IPS-15b (cell line): ENCODE measurements at regions not wholly inside any gene's neighbourhood (a gene's known extent, or its start where the extent isn't known, plus 50 kb on each side); places are given as distances from the start of the nearest gene placed in this dataset.
"Not testable (repeated sequence)": the region's sequence is repeated elsewhere in the genome, so short reads cannot be mapped to it uniquely, and the experiment has no call there.

Experiments
- H3K27me3 ChIP-seq: one replicate; pipeline ENCODE4 v1.6.1; 2013; ENCODE audit warnings: low read length; ENCODE audit not compliant: control insufficient read depth, insufficient read depth
- H3K36me3 ChIP-seq: one replicate; pipeline ENCODE4 v1.6.1; 2013; ENCODE audit warnings: low read length; ENCODE audit not compliant: control insufficient read depth, insufficient read depth
- H3K4me1 ChIP-seq: one replicate; pipeline ENCODE4 v1.6.1; 2013; ENCODE audit warnings: mild to moderate bottlenecking, low read length; ENCODE audit not compliant: control insufficient read depth, insufficient read depth
- H3K4me3 ChIP-seq: one replicate; pipeline ENCODE4 v1.5.1; 2013; ENCODE audit warnings: low read depth, low read length
- H3K9ac ChIP-seq: one replicate; pipeline ENCODE4 v1.6.1; 2013; ENCODE audit warnings: low read depth, mild to moderate bottlenecking, low read length
- H3K9me3 ChIP-seq: one replicate; pipeline ENCODE4 v1.6.1; 2013; ENCODE audit warnings: mild to moderate bottlenecking, low read length; ENCODE audit not compliant: control insufficient read depth, insufficient read depth

- H3K9ac ChIP-seq: no peak overlapping the region
- H3K4me1 ChIP-seq: no peaks in the 10 kb centered on the region
- H3K4me3 ChIP-seq: no peak overlapping the region
- H3K36me3 ChIP-seq: no peaks in the 10 kb centered on the region
- H3K27me3 ChIP-seq: no peaks in the 10 kb centered on the region
- H3K9me3 ChIP-seq: no peaks in the 10 kb centered on the region
Measured at GRCh38 chr5:2829239-2829638, 77.8 kb upstream of the IRX2 start.

- Histone ChIP-seq H3K27me3 (no peaks in the 10 kb centered on the region), H3K9ac (no peak overlapping the region), H3K4me3 (no peak overlapping the region), H3K4me1 (no peaks in the 10 kb centered on the region), H3K36me3 (no peaks in the 10 kb centered on the region), H3K9me3 (no peaks in the 10 kb centered on the region)
Measured at GRCh38 chr5:2818936-2819335, 67.5 kb upstream of the IRX2 start.

GRCh38 chr5:2817031-2817603 is 65.6 kb upstream of the IRX2 start:
- H3K27me3 ChIP-seq: no peaks in the 10 kb centered on the region
- no peaks in the 10 kb centered on the region for H3K36me3 ChIP-seq
- no peak overlapping the region for H3K4me3 ChIP-seq
- no peaks in the 10 kb centered on the region for H3K9me3 ChIP-seq
- no peaks in the 10 kb centered on the region for H3K4me1 ChIP-seq
- no peak overlapping the region for H3K9ac ChIP-seq

- Histone ChIP-seq H3K27me3 (no peaks in the 10 kb centered on the region), H3K4me3 (no peak overlapping the region), H3K36me3 (no peaks in the 10 kb centered on the region), H3K4me1 (no peaks in the 10 kb centered on the region), H3K9me3 (no peaks in the 10 kb centered on the region), H3K9ac (no peak overlapping the region)
Measured at GRCh38 chr5:2813678-2814077, 62.2 kb upstream of the IRX2 start.

- Histone ChIP-seq H3K36me3 (no peaks in the 10 kb centered on the region), H3K4me3 (no peak overlapping the region), H3K27me3 (no peaks in the 10 kb centered on the region), H3K9me3 (no peaks in the 10 kb centered on the region), H3K4me1 (no peaks in the 10 kb centered on the region), H3K9ac (no peak overlapping the region)
Measured at GRCh38 chr5:2810644-2811043, 59.2 kb upstream of the IRX2 start.

- not testable (repeated sequence) for H3K36me3 ChIP-seq, H3K9me3 ChIP-seq, H3K4me1 ChIP-seq, H3K27me3 ChIP-seq, H3K4me3 ChIP-seq, H3K9ac ChIP-seq
Measured at GRCh38 chr5:2807244-2807643, 55.8 kb upstream of the IRX2 start.

- Histone ChIP-seq H3K9ac (no peak overlapping the region), H3K4me3 (no peak overlapping the region), H3K27me3 (no peaks in the 10 kb centered on the region), H3K36me3 (no peaks in the 10 kb centered on the region), H3K9me3 (no peaks in the 10 kb centered on the region), H3K4me1 (no peaks in the 10 kb centered on the region)
Measured at GRCh38 chr5:2806176-2806575, 54.7 kb upstream of the IRX2 start.

GRCh38 chr5:2805080-2805479 is 53.6 kb upstream of the IRX2 start:
- no peaks in the 10 kb centered on the region for H3K27me3 ChIP-seq
- no peak overlapping the region for H3K9ac ChIP-seq

GRCh38 chr5:2803751-2804150 is 52.3 kb upstream of the IRX2 start:
- H3K27me3 ChIP-seq: no peaks in the 10 kb centered on the region
- H3K9me3 ChIP-seq: no peaks in the 10 kb centered on the region
- H3K9ac ChIP-seq: no peak overlapping the region
- no peak overlapping the region for H3K4me3 ChIP-seq
- H3K36me3 ChIP-seq: no peaks in the 10 kb centered on the region
- no peaks in the 10 kb centered on the region for H3K4me1 ChIP-seq

More at GRCh38 chr5:2805080-2805479, 53.6 kb upstream of the IRX2 start:
- Histone ChIP-seq H3K4me3 (no peak overlapping the region), H3K4me1 (no peaks in the 10 kb centered on the region), H3K9me3 (no peaks in the 10 kb centered on the region), H3K36me3 (no peaks in the 10 kb centered on the region)

- Histone ChIP-seq H3K4me3 (no peak overlapping the region), H3K9ac (no peak overlapping the region), H3K27me3 (no peaks in the 10 kb centered on the region), H3K4me1 (no peaks in the 10 kb centered on the region), H3K36me3 (no peaks in the 10 kb centered on the region), H3K9me3 (no peaks in the 10 kb centered on the region)
Measured at GRCh38 chr5:2802693-2803365, 51.4 kb upstream of the IRX2 start.

GRCh38 chr5:2801577-2802525 is 50.4 kb upstream of the IRX2 start:
- Histone ChIP-seq H3K27me3 (no peaks in the 10 kb centered on the region), H3K9ac (no peak overlapping the region), H3K9me3 (no peaks in the 10 kb centered on the region), H3K4me3 (no peak overlapping the region), H3K4me1 (no peaks in the 10 kb centered on the region), H3K36me3 (no peaks in the 10 kb centered on the region)
